GM19397 (cell line): ENCODE measurements at regions not wholly inside any gene's neighbourhood (a gene's known extent, or its start where the extent isn't known, plus 50 kb on each side); places are given as distances from the start of the nearest gene placed in this dataset.

Experiments
- ATAC-seq: cut with Tn5 transposase; IDR thresholded peaks from one replicate; pipeline ENCODE4 v1.9.1; 2021; ENCODE audit warnings: mild to moderate bottlenecking, moderate library complexity; ENCODE audit not compliant: unreplicated experiment

GRCh38 chr15:47568030-47568429 lies 149.3 kb upstream of the SEMA6D start:
- ATAC-seq, result no peak

- ATAC-seq, result no peak
Observed at GRCh38 chr15:47570044-47570443, 147.3 kb upstream of the SEMA6D start.

- ATAC-seq, result no peak
Observed at GRCh38 chr15:47570451-47570850, 146.9 kb upstream of the SEMA6D start.

- no peak for ATAC-seq
Observed at GRCh38 chr15:47570881-47571640, 146.2 kb upstream of the SEMA6D start.

- ATAC-seq, result no peak
Observed at GRCh38 chr15:47573673-47574072, 143.6 kb upstream of the SEMA6D start.

- ATAC-seq, result no peak
Observed at GRCh38 chr15:47577000-47577399, 140.3 kb upstream of the SEMA6D start.

GRCh38 chr15:47577461-47577860 lies 139.8 kb upstream of the SEMA6D start:
- no peak for ATAC-seq

GRCh38 chr15:47582233-47582632 lies 135.1 kb upstream of the SEMA6D start:
- ATAC-seq, result no peak

GRCh38 chr15:47584316-47584715 lies 133.0 kb upstream of the SEMA6D start:
- ATAC-seq, result no peak

GRCh38 chr15:47586653-47587224 lies 130.6 kb upstream of the SEMA6D start:
- ATAC-seq, result no peak

- no peak for ATAC-seq
Observed at GRCh38 chr15:47587940-47588802, 129.1 kb upstream of the SEMA6D start.

GRCh38 chr15:47588958-47589357 lies 128.3 kb upstream of the SEMA6D start:
- no peak for ATAC-seq

- ATAC-seq, result no peak
Observed at GRCh38 chr15:47598996-47599395, 118.3 kb upstream of the SEMA6D start.

- ATAC-seq, result no peak
Observed at GRCh38 chr15:47599806-47600205, 117.5 kb upstream of the SEMA6D start.

GRCh38 chr15:47602121-47602520 lies 115.2 kb upstream of the SEMA6D start:
- ATAC-seq, result no peak

- ATAC-seq, result no peak
Observed at GRCh38 chr15:47603026-47603425, 114.3 kb upstream of the SEMA6D start.

- no peak for ATAC-seq
Observed at GRCh38 chr15:47607695-47608094, 109.6 kb upstream of the SEMA6D start.

- no peak for ATAC-seq
Observed at GRCh38 chr15:47609693-47610092, 107.6 kb upstream of the SEMA6D start.

- ATAC-seq, result no peak
Observed at GRCh38 chr15:47610736-47611135, 106.6 kb upstream of the SEMA6D start.

- no peak for ATAC-seq
Observed at GRCh38 chr15:47614360-47615011, 102.8 kb upstream of the SEMA6D start.

- ATAC-seq, result no peak
Observed at GRCh38 chr15:47616876-47617275, 100.4 kb upstream of the SEMA6D start.
